B cell (primary cell): ENCODE measurements at regions not wholly inside any gene's neighbourhood (a gene's known extent, or its start where the extent isn't known, plus 50 kb on each side); places are given as distances from the start of the nearest gene placed in this dataset.

Experiments
- EZH2 ChIP-seq: IDR thresholded peaks from 2 replicates; pipeline ENCODE4 v1.6.1; 2012; ENCODE audit warnings: borderline replicate concordance, low read depth, mild to moderate bottlenecking, moderate library complexity, low read length; ENCODE audit not compliant: insufficient read depth, poor library complexity, severe bottlenecking
- TF ChIP-seq, protein P1 (sequence below): fragments of 200-600 bp; IDR thresholded peaks from one replicate; pipeline ENCODE4 v1.8.0; 2022; ENCODE audit warnings: antibody characterized with exemption, mild to moderate bottlenecking

- TF ChIP-seq, protein P1, sequence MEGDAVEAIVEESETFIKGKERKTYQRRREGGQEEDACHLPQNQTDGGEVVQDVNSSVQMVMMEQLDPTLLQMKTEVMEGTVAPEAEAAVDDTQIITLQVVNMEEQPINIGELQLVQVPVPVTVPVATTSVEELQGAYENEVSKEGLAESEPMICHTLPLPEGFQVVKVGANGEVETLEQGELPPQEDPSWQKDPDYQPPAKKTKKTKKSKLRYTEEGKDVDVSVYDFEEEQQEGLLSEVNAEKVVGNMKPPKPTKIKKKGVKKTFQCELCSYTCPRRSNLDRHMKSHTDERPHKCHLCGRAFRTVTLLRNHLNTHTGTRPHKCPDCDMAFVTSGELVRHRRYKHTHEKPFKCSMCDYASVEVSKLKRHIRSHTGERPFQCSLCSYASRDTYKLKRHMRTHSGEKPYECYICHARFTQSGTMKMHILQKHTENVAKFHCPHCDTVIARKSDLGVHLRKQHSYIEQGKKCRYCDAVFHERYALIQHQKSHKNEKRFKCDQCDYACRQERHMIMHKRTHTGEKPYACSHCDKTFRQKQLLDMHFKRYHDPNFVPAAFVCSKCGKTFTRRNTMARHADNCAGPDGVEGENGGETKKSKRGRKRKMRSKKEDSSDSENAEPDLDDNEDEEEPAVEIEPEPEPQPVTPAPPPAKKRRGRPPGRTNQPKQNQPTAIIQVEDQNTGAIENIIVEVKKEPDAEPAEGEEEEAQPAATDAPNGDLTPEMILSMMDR: no peak
- no peak for TF ChIP-seq EZH2
These were observed 464.8 kb upstream of the CDH4 start for GRCh38 chr20:60787276-60787675.
